Tibial nerve (tissue), 4 donors: ENCODE measurements at regions not wholly inside any gene's neighbourhood (a gene's known extent, or its start where the extent isn't known, plus 50 kb on each side); places are given as distances from the start of the nearest gene placed in this dataset.

Experiments
- EP300 ChIP-seq, 2 donors: sonication (generic); formaldehyde crosslinking; IDR thresholded peaks; one replicate each; pipeline ENCODE4 v1.6.1; 2017; ENCODE audit warnings: antibody characterized with exemption in 2 of 2, mild to moderate bottlenecking in 1 of 2
- POLR2A ChIP-seq, 2 donors: fragments of 450-650 bp; IDR thresholded peaks; one replicate each; pipeline ENCODE4 v1.6.1; 2017; ENCODE audit warnings: antibody characterized with exemption in 2 of 2, mild to moderate bottlenecking in 2 of 2, moderate library complexity in 2 of 2
- TF ChIP-seq, protein P1 (sequence below), 5 experiments: fragments of 200-600 bp in 3 of 5; fragments of 450-650 bp in 2 of 5; sonication (generic) in 3 of 5; IDR thresholded peaks; one replicate each; pipeline ENCODE4 v1.5.1; 2016 to 2019; ENCODE audit warnings: antibody characterized with exemption in 5 of 5, mild to moderate bottlenecking in 3 of 5, moderate library complexity in 2 of 5

DNA sequence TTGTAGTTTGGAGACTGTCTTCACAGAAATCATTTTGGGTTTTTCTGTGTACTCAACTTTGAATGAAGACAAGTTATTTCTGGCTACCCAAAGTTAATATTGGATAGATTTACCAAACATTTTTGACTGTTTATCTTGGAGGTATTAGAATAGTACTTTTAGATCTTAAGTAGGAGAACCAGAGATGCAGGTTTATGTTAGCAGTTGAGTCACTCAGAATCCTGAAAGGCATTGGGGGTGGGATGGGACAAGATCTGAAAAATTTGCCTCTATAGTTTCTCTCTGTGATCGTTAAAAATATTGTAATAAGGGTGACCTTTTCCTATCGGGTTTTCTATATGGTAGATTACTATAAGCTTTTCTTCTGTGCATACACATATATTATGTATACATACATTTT lies 112.3 kb downstream of the TTC6 start:
- TF ChIP-seq, protein P1, sequence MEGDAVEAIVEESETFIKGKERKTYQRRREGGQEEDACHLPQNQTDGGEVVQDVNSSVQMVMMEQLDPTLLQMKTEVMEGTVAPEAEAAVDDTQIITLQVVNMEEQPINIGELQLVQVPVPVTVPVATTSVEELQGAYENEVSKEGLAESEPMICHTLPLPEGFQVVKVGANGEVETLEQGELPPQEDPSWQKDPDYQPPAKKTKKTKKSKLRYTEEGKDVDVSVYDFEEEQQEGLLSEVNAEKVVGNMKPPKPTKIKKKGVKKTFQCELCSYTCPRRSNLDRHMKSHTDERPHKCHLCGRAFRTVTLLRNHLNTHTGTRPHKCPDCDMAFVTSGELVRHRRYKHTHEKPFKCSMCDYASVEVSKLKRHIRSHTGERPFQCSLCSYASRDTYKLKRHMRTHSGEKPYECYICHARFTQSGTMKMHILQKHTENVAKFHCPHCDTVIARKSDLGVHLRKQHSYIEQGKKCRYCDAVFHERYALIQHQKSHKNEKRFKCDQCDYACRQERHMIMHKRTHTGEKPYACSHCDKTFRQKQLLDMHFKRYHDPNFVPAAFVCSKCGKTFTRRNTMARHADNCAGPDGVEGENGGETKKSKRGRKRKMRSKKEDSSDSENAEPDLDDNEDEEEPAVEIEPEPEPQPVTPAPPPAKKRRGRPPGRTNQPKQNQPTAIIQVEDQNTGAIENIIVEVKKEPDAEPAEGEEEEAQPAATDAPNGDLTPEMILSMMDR (IDR thresholded peaks at IDR 0.05) = no peak
- no peak for TF ChIP-seq POLR2A (IDR thresholded peaks at IDR 0.05)
- TF ChIP-seq EP300 (IDR thresholded peaks at IDR 0.05) = no peak
